ENCODE measurements at regions not wholly inside any gene's neighbourhood (a gene's known extent, or its start where the extent isn't known, plus 50 kb on each side); places are given as distances from the start of the nearest gene placed in this dataset.
"Not testable (repeated sequence)": the region's sequence is repeated elsewhere in the genome, so short reads cannot be mapped to it uniquely, and the experiment has no call there.

DNA sequence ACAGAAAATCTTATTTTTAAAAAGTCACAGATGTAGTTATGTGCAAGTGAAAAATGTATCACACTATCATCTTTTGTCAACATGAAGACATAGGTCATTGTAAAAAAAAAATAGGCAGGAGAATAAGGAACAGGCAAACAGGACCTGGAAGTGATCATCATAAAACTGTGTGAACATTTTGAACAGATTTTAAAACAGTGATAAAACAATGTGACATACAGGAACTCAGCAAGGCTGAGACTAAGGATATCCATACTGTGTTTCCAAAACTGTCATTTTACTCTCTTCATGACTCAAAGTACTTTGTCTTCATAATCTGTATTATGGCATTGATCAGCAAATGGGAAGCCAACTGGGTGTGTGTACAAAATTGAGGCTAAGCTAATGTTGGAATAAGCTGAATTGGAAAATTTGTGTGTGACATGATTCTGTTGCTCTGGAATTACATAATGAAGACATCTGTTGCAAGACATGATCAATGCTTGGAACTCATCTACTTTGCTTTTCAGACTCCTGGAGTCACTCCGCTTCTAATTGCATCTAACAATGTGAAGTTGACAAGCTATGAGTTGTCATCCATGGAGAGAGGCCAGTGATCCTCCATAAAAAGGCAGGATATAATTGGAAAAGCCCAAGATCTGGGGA, 978.7 kb upstream of the NUDT12 start:
- no peak for DNase-seq

DNA sequence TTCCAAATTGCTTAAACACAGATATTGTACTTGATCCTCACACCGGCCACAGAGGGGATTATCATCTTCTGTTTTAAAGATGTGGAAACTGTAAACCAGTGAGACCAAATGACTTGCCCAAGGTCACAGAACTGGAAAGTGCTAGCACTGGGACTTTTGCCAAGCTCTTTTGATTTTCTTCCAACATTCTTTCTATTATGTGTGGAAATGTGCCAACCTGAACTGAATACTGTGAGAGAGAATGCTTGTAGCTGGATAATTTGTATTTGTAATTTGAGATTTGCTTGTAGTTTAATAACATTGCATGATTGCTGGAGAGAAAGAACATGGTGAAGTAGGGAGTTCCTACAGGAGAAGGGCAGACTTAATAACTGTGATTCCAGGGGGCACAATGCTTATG, 977.9 kb upstream of the NUDT12 start:
- DNase-seq = no peak

DNA sequence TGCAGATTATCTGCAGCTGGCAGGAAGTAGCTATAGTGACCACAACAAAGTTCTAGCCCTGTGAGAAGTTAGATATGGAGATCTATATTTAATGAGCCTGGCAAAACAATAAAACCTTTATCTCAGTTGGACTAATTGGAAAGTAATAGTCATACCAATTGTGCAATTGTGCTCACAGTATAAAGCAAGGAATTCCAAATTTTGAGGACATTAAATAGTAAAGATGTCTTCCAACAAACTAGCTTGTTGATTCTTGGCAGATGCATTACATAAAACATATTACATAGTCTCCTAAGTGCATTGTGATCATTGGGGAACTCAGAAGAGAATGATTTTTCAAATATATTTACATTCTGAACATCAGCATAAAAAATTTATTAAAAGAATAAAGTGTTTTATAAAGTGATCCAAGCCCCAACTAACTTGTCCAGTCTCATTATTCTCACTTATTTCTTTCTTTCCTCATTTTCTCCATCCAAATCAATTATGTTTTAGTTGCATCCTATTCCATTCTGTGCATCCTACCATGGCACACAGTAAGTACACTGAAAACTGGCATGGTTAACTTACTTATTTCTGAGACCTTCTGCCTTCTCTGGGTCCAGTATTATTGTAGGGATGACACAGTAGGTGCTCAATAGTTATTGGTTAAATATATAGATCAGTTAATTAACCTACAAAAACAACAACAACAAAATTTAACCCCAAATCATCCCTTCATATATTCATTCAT, 977.2 kb upstream of the NUDT12 start:
- DNase-seq = no peak

DNA sequence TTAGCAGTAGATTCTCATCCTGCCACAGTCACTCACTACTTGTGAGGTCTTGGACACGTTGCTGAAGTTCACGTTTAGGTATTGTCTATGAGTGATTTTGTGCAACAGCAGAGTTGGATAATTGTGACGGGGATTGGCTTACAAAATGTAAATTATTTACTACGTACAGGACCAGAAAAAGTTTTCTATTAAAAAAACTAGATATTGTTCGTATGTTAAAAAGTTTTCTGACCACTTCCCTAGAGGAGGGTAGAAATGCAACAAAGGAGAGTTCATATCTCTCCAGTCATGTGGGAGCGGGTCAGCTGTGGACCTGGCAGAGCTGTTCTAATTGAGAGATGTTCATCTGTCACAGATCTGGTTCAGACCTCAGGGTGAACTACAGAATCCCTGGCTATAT, 976.1 kb upstream of the NUDT12 start:
- no peak for DNase-seq

DNA sequence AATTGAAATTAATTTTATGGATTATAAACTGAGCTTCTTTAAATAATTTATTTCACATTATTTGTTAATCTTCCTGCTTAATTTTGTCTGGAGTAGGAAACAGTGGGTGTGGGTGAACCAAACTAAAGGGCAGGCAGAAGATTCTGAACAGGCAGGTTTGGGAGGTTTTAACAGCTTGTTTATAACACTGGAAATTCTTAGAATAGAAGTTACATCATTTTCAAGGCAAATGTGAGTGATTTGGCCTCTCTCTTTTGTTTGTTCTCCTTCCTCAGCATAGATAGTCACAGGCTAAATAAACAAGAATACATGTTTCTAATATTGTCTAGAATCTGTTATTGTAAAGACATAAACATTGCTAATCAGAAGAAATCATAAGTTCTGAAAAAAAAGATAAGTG, 970.9 kb upstream of the NUDT12 start:
- DNase-seq = no peak

DNA sequence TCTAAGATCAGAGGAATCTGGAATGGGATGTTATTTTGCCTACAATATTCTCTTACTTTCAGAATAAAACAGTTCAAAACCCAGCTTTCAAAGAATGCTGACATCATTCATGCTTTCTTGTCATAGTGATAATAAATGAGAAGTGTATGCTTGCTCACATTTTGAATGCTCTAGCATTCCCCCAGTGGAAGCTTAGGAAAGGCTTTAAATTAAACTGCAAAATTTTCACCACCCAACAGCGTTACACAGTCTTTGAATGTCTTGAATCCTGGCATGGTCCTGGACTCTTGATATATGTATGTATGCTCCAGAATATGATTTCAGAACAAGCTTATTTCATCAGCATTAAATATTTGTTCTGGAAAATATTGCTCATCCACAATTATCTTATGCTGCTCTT, 964.3 kb upstream of the NUDT12 start:
- DNase-seq = no peak

DNA sequence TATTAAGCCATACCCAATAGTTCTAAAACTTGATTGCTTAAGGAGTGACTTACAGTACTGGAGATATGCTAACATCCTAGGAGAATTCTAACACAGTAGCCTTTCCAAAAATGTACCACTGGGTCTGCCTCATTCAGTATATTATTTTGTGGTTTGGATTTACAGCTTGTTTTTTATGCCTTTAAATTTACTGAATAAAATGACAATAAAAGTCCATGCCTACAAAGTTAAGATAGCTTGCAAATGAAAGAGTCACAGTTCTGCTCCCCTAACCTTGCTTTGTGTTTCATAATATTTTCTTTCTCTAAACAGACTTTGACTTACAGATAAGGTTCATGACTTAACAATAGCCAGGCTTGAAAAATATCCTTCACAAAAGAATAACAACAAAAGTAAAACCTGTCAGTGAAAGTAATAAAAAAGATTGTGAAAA, 951.1 kb upstream of the NUDT12 start:
- no peak for DNase-seq

DNA sequence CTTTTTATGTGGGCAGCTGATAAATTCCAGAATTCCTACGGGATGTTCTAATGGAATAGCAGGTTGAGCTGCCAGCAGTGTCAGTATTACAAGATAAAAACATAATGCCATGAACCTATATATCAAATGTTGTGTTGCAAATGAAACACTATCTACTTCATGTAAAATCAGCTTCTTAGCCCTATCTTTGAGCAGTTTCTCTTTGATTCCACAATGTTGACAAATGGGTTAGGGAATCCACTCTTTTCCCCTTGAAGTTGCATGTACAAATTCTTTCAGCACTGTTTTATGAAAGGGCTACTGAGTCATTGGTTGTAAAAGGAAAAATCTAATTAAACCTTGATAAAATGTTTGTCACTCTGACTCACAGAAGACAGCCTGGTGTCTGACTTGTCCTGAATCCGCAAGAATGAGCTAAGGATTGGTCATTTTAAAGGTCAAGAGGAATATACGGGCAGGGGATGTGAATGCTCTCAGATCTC, 950.6 kb upstream of the NUDT12 start:
- DNase-seq = no peak

DNA sequence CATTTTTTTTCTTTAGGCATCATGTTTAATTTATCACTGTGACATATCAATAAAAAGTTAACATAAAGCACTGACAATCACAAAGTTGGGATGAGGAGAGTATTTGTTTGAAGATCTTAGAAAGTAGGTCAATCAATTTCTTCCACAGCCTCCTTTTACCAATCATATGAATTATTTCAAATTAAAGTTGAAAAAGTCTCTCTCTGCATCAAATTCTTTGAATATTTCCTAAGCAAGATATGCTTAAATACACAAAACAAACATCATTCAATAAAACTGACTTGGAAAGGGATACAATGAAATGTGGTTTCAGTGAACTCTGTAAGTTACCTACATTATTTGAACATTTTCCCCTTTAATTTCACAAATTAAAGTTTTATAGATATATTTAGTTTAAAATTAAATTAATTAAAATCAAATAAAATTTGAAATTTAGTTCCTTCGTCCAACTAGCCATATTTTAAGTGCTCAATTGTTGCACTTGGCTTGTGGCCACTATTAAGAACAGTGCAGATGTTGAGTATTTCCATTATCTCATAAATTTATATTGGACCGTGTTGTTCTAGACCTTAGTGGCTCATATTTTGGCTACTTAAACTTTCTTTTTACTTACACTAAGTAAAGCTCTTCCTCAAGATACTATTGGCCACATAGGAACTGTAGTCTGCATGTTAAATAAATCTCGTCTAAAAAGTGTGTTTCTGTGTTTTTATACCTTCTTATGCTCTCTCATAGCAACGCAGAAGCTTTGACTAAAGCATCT, 949.7 kb upstream of the NUDT12 start:
- DNase-seq = no peak

DNA sequence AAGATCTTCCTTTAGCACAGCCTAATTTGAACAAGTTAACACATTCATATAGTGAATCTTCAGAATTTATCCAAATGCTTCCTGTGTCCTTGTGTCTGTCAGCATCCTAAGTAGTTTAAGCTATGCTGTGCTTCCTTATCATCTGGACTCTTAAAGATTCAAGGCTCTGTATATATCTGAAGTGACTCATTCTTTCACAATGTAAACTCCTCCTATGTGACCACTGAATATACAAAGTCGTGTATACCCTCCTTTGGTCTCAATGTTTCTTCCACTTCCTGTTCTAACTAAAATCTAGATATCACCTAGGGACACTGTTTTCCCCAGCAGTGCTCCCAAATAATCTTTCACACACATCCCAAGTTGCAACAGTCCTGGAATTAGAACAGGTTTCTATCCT, 935.7 kb upstream of the NUDT12 start:
- no peak for DNase-seq

DNA sequence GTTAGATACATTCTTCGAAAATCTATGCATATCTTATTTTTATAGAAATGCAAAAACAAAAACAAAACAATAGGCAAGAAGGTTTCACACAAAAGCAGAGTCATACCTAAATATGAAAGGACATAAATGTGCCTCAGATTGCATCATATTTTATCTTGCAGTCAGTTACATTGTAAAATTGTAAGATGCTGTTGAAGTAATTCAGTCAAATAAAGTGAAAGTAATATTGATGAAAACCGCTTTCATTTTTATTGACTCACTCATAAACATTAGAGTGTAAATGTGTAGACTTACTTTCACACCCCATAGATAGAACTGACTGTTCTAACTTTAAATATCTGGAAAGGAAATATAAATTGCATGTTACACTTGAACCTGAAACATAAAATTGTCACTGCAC, 931.5 kb upstream of the NUDT12 start:
- no peak for DNase-seq

DNA sequence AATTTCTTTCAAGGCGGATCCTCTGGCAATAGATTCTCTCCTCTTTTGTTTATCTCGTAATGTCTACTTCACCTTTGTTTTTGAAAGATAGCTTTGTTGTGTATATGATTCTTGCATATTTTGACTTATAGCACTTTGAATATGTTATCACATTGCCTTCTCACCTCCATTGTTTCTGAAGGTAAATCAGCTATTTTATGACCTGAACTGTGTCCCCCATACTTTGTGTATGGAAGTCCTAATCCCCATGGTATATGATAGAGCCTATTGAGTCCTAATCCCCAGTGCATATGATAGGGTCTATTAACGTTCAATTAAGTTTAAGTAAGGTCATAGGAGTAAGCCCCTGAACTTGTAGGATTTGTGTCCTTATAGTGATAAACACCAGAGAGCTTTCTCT, 910.2 kb upstream of the NUDT12 start:
- DNase-seq = no peak

DNA sequence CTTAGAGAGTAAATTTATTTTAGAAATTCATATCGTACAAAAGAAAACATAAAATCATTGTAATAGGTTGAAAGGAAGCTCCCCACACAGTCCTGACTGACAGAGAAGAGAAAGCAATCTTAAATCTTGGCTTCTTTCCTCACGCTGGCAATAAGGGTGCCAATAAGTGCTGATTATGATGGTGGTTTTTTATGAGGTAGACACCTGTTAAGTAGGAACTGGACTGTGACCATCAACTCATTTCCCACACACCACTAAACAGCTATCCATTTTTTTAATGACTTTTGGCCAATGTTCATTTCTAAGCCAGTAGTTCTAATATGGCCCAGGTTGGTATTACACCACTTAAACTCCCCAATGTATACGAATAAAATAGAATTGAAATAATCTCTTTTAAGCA, 893.5 kb upstream of the NUDT12 start:
- DNase-seq = no peak

DNA sequence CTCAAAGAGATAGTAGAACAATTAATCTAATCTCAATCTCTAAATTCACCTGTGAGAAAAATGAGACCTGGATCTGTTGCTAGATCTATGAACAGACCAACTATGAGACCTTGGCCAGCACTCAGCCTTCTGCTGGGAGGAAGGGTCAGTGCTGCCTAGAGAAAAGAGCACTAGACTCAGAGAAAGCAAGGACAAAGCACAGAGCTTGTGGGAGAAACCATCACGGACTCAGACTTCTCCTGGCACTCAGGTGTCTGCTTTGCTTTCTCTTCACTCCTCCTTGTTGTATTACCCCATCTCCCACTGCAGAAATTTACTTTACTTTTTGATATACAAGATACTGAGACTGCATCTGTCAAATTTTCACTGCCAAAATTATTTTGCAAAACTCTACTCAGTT, 890.0 kb upstream of the NUDT12 start:
- no peak for DNase-seq

DNA sequence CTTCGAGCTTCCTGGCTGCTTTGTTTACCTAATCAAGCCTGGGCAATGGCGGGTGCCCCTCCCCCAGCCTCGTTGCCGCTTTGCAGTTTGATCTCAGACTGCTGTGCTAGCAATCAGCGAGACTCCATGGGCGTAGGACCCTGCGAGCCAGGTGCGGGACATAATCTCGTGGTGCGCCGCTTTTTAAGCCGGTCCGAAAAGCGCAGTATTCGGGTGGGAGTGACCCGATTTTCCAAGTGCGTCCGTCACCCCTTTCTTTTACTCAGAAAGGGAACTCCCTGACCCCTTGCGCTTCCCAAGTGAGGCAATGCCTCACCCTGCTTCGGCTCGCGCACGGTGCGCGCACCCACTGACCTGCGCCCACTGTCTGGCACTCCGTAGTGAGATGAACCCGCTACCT, 889.3 kb upstream of the NUDT12 start:
- DNase-seq = not testable (repeated sequence)

DNA sequence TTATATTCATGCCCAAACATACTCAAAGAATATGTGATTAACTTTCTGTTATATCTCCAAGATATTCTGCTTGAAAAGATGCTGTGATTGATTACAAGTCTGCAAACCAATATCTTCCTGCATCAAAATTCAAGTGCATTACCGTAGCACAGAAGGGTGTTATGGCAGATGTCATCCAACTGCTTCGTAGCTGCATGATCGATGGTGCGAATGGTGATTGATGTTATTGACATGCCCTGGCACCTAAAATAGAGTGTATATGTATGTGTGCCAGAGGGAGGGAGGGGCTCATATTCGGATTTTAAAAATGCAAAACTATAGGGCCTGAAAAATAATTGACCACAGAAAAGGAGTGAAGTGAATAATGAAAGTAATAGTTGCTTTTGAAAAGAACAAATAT, 882.1 kb upstream of the NUDT12 start:
- no peak for DNase-seq

DNA sequence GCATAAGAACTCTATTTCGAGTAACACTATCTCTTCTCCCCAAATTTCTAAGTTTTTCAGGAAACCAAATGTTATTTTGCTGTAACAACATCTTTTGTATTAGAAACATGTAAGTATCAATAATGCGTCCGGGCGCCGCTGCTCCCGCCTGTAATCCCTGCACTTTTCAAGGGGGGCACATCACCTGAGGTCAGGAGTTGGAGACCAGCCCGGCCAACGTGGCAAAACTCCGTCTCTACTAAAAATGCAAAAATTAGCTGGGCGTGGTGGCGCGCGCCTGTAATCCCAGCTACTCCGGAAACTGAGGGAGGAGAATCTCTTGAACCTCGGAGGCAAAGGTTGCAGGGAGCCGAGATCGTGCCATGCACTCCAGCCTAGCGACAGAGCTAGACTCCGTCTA, 881.1 kb upstream of the NUDT12 start:
- DNase-seq = no peak

DNA sequence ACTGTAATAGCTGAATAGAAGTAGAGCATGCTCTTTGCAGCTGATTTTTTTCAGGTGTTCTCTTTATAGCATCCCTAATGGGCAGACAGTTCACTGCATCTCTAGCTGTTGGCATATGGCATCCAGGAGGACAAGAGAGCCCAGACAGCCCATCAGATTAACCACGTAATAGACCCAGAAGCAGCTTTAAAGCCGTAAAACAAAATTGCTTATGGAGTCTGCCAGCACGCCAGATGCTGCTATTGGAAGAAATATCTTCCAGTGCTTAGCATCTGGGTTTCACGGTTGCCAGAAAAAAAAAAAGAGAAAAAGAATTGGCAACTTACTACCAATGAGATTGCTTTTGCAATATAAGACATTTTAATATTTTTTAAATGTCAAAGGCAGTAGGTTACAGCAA, 869.4 kb upstream of the NUDT12 start:
- DNase-seq = no peak

DNA sequence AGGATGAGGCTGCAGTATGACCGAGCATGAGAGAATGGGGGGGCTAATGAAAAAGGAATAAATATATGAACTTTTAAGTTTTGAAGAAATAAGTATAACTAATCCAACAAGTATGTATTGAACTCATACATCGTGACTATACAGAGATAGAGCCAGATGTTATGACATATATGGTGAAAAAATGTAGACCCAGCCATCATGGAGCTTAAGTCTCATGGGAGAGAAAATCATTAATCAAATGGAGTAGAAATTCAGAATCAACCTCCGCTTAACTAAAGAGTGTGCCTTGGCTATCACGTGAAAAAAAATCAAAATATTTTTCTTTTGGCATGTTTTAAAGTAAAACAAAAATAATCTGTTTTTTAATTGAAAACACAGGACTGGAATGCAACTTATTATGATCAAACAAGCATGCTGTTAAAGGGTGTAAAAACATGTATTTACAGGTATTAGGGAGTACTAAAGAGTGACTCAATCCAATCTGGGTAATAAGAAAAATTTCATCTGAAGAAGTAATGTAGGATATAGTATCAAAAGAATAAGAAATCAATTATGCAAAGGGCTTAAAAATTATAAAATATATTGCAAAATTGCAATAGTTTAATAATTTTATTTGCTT, 868.5 kb upstream of the NUDT12 start:
- no peak for DNase-seq

DNA sequence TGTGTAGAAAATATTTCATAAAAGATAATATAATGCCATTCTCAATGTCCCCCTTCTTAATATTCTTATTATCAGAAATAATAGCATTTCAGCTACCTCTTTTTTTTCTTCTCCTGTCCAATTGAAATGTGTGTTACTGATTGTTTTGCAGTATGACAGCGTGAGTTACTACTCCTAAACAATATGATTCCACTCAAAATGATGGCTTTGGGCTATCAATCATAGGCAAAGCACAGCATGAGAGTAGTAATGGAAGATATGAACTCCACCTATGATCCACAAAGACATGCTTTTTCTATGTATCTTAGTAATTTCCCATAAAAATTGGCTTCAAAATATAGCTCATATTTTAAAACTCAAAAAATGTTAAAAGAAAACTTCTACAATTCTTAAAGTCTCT, 867.3 kb upstream of the NUDT12 start:
- no peak for DNase-seq

DNA sequence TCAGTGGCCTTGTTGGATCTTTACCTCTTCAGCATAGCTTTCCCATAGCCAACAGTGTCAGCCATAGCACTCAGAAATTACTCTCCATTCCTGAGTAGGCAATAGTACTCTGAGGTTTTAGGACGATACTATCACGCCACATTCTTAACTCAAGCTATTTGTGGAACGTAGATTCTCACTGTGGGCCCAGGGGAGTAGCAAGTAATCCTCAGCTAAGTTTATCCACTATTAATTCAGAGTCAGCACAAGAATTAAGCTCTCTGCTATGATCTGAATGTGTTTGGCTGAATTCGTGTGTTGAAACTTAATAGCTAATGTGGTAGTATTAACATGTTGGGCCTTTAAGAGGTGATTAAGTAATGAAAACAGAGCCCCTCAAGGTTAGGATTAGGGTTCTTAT, 858.8 kb upstream of the NUDT12 start:
- no peak for DNase-seq

DNA sequence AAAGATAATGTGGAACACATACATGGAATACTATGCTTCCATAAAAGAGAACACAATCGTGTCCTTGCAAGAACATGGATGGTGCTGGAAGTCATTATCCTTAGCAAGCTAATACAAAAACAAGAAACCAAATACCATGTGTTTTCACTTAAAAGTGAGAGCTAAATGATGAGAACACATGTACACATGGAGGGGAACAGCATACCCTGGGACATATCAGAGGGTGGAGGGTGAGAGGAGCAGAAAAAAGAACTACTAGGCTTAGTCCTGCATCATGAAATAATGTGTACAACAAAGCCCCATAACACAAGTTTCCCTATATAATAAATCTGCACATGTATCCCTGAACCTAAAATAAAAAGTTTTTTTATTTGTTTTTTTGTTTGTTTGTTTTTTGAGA, 855.5 kb upstream of the NUDT12 start:
- DNase-seq = no peak

Measured in nucleus accumbens (tissue), 56 donors.